ENCODE measurements at regions not wholly inside any gene's neighbourhood (a gene's known extent, or its start where the extent isn't known, plus 50 kb on each side); places are given as distances from the start of the nearest gene placed in this dataset.

- RAD21 ChIA-PET (ENCODE audit: low non-redundant PET in 1 of 2, low total read pairs in 2 of 2, uncharacterized antibody in 2 of 2, unreplicated experiment in 2 of 2): no interaction called here
- Histone ChIP-seq H3K36me3 (ENCODE audit: control insufficient read depth in 1 of 2, insufficient read depth in 2 of 2, low read length in 2 of 2) (no peaks in the 10 kb centered on the region), H4K20me1 (ENCODE audit: insufficient read depth) (no peaks in the 10 kb centered on the region), H3K9me3 (ENCODE audit: control insufficient read depth in 1 of 2, insufficient read depth in 1 of 2, low read depth in 1 of 2, low read length in 2 of 2) (no peaks in the 10 kb centered on the region), H2AFZ (ENCODE audit: low read depth, low read length, poor library complexity, severe bottlenecking) (no peak overlapping the region), H3K4me1 (ENCODE audit: control insufficient read depth in 1 of 2, insufficient read depth in 2 of 2, low read length in 2 of 2) (no peaks in the 10 kb centered on the region), H3K27me3 (ENCODE audit: insufficient read depth, low read length) (no peaks in the 10 kb centered on the region), H3K4me3 (replicated peaks in 1 of 2; ENCODE audit: low read depth in 1 of 2, low read length in 2 of 2) (no peak overlapping the region), H3K9me2 (ENCODE audit: insufficient read depth) (no peaks in the 10 kb centered on the region), H3K79me2 (ENCODE audit: insufficient read depth, low read length) (no peaks in the 10 kb centered on the region), H3K4me2 (ENCODE audit: low read length) (no peak overlapping the region), H3K9ac (ENCODE audit: low read length) (no peak overlapping the region), H3K27ac (ENCODE audit: low read depth, low read length) (no peak overlapping the region)
- CTCF ChIA-PET: no interaction called here
- DNase-seq (ENCODE audit: low read depth, low spot score) (no peak), ATAC-seq (no peak)
- TF ChIP-seq POLR2AphosphoS5 (IDR thresholded peaks at IDR 0.05; ENCODE audit: low read depth, low read length): no peak
- no peak for TF ChIP-seq TCF7L2 (IDR thresholded peaks at IDR 0.05; ENCODE audit: borderline replicate concordance, extremely low read depth, insufficient read depth, insufficient read length)
- no peak for TF ChIP-seq ZFX (IDR thresholded peaks at IDR 0.05)
- TF ChIP-seq, protein P1, sequence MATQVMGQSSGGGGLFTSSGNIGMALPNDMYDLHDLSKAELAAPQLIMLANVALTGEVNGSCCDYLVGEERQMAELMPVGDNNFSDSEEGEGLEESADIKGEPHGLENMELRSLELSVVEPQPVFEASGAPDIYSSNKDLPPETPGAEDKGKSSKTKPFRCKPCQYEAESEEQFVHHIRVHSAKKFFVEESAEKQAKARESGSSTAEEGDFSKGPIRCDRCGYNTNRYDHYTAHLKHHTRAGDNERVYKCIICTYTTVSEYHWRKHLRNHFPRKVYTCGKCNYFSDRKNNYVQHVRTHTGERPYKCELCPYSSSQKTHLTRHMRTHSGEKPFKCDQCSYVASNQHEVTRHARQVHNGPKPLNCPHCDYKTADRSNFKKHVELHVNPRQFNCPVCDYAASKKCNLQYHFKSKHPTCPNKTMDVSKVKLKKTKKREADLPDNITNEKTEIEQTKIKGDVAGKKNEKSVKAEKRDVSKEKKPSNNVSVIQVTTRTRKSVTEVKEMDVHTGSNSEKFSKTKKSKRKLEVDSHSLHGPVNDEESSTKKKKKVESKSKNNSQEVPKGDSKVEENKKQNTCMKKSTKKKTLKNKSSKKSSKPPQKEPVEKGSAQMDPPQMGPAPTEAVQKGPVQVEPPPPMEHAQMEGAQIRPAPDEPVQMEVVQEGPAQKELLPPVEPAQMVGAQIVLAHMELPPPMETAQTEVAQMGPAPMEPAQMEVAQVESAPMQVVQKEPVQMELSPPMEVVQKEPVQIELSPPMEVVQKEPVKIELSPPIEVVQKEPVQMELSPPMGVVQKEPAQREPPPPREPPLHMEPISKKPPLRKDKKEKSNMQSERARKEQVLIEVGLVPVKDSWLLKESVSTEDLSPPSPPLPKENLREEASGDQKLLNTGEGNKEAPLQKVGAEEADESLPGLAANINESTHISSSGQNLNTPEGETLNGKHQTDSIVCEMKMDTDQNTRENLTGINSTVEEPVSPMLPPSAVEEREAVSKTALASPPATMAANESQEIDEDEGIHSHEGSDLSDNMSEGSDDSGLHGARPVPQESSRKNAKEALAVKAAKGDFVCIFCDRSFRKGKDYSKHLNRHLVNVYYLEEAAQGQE (IDR thresholded peaks at IDR 0.05; ENCODE audit: low read depth): no peak
- TF ChIP-seq, protein P2, sequence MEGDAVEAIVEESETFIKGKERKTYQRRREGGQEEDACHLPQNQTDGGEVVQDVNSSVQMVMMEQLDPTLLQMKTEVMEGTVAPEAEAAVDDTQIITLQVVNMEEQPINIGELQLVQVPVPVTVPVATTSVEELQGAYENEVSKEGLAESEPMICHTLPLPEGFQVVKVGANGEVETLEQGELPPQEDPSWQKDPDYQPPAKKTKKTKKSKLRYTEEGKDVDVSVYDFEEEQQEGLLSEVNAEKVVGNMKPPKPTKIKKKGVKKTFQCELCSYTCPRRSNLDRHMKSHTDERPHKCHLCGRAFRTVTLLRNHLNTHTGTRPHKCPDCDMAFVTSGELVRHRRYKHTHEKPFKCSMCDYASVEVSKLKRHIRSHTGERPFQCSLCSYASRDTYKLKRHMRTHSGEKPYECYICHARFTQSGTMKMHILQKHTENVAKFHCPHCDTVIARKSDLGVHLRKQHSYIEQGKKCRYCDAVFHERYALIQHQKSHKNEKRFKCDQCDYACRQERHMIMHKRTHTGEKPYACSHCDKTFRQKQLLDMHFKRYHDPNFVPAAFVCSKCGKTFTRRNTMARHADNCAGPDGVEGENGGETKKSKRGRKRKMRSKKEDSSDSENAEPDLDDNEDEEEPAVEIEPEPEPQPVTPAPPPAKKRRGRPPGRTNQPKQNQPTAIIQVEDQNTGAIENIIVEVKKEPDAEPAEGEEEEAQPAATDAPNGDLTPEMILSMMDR (IDR thresholded peaks at IDR 0.05 in 2 of 3, conservative IDR thresholded peaks at IDR 0.05 in 1 of 3; ENCODE audit: borderline replicate concordance in 1 of 3, insufficient read depth in 1 of 3, low read depth in 2 of 3, low read length in 2 of 3): no peak
- no peak for TF ChIP-seq YY1 (IDR thresholded peaks at IDR 0.05; ENCODE audit: extremely low read depth, insufficient replicate concordance, low read depth, low read length)
- TF ChIP-seq ZBTB33 (IDR thresholded peaks at IDR 0.05; ENCODE audit: extremely low read depth, insufficient replicate concordance, low read length): no peak
- TF ChIP-seq ZNF274 (IDR thresholded peaks at IDR 0.05; ENCODE audit: low read depth, low read length): no peak
- no peak for TF ChIP-seq EZH2phosphoT487 (IDR thresholded peaks at IDR 0.05; ENCODE audit: borderline replicate concordance)
- TF ChIP-seq EZH2 (IDR thresholded peaks at IDR 0.05): no peak
- TF ChIP-seq SRF (IDR thresholded peaks at IDR 0.05; ENCODE audit: low read depth): no peak
- TF ChIP-seq ELF1 (IDR thresholded peaks at IDR 0.05; ENCODE audit: borderline replicate concordance, low read depth): no peak
- intact Hi-C loops (cut with micrococcal nuclease): no loop called here
- no TSS peak for BruUV-seq (replicated peaks)
- POLR2A ChIA-PET: no interaction called here
These were observed 636.1 kb downstream of the ACTL7B start for GRCh38 chr9:108219664-108220063.

Data from HCT116 (cell line).